ENCODE measurements at regions not wholly inside any gene's neighbourhood (a gene's known extent, or its start where the extent isn't known, plus 50 kb on each side); places are given as distances from the start of the nearest gene placed in this dataset.

- TF ChIP-seq, protein P1, sequence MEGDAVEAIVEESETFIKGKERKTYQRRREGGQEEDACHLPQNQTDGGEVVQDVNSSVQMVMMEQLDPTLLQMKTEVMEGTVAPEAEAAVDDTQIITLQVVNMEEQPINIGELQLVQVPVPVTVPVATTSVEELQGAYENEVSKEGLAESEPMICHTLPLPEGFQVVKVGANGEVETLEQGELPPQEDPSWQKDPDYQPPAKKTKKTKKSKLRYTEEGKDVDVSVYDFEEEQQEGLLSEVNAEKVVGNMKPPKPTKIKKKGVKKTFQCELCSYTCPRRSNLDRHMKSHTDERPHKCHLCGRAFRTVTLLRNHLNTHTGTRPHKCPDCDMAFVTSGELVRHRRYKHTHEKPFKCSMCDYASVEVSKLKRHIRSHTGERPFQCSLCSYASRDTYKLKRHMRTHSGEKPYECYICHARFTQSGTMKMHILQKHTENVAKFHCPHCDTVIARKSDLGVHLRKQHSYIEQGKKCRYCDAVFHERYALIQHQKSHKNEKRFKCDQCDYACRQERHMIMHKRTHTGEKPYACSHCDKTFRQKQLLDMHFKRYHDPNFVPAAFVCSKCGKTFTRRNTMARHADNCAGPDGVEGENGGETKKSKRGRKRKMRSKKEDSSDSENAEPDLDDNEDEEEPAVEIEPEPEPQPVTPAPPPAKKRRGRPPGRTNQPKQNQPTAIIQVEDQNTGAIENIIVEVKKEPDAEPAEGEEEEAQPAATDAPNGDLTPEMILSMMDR (IDR thresholded peaks at IDR 0.05): no peak
- TF ChIP-seq POLR2A (IDR thresholded peaks at IDR 0.05): no peak
- no peak for TF ChIP-seq POLR2AphosphoS5 (IDR thresholded peaks at IDR 0.05)
Observed at GRCh38 chr16:64469351-64469750, 652.5 kb downstream of the CDH11 start.

All from stomach (tissue), 4 donors.